IMR-90 (cell line): ENCODE measurements at regions not wholly inside any gene's neighbourhood (a gene's known extent, or its start where the extent isn't known, plus 50 kb on each side); places are given as distances from the start of the nearest gene placed in this dataset.

Experiments
- ATAC-seq: fragments of 200-7000 bp; cut with Tn5 transposase; 2 replicates; pipeline ENCODE4 v1.9.1; 2020; ENCODE audit warnings: low read depth, mild to moderate bottlenecking, moderate library complexity
- BruUV-seq: library from RNA; stranded (reverse); fragments of 400-500 nt; replicated peaks from 2 replicates; lab custom pipeline; 2021; lab: Mats Ljungman, UMichigan
- CTCF ChIA-PET: fragments of 300-600 bp; formaldehyde crosslinking; extraction: SDS; loops from one replicate; lab custom pipeline; 2021; ENCODE audit warnings: antibody characterized with exemption; lab: Yijun Ruan, JAX
- POLR2A ChIA-PET: fragments of 300-600 bp; sonication (Branson Sonifier 250); formaldehyde crosslinking; loops from one replicate; lab custom pipeline; 2022; ENCODE audit warnings: antibody characterized with exemption; ENCODE audit not compliant: unreplicated experiment; lab: Charles Lee
- DNase-seq: peaks from one replicate; pipeline ENCODE4 v3.0.0; 2013
- H2AFZ ChIP-seq: replicated peaks from 2 replicates; pipeline ENCODE3; 2013; ENCODE audit warnings: low read length, mild to moderate bottlenecking; ENCODE audit not compliant: poor library complexity
- H2AK5ac ChIP-seq: 2 replicates; pipeline ENCODE4 v1.6.1; 2013; ENCODE audit warnings: low read depth, low read length, inconsistent platforms
- H2AK9ac ChIP-seq: replicated peaks from 2 replicates; pipeline ENCODE3; 2013; ENCODE audit warnings: mild to moderate bottlenecking, low read depth, low read length, moderate library complexity; ENCODE audit not compliant: poor library complexity
- H2BK120ac ChIP-seq: 2 replicates; pipeline ENCODE4 v1.6.1; 2013; ENCODE audit warnings: low read depth, low read length, inconsistent platforms
- H2BK15ac ChIP-seq: 3 replicates; pipeline ENCODE4 v1.6.1; 2013; ENCODE audit warnings: low read depth, low read length, inconsistent platforms
- H2BK20ac ChIP-seq: 2 replicates; pipeline ENCODE4 v1.6.1; 2013; ENCODE audit warnings: low read depth, mild to moderate bottlenecking, inconsistent platforms, low read length, moderate library complexity
- H2BK5ac ChIP-seq: 2 replicates; pipeline ENCODE4 v1.6.1; 2013; ENCODE audit warnings: mild to moderate bottlenecking, low read depth, low read length, inconsistent platforms; ENCODE audit not compliant: poor library complexity, severe bottlenecking
- H3K14ac ChIP-seq: replicated peaks from 2 replicates; pipeline ENCODE4 v1.6.1; 2013; ENCODE audit warnings: low read depth, low read length, inconsistent platforms
- H3K18ac ChIP-seq: 2 replicates; pipeline ENCODE4 v1.6.1; 2013; ENCODE audit warnings: low read depth, low read length, control low read depth
- H3K23ac ChIP-seq: 2 replicates; pipeline ENCODE4 v1.6.1; 2013; ENCODE audit warnings: low read depth, low read length, inconsistent platforms
- H3K27ac ChIP-seq: 2 replicates; pipeline ENCODE4 v1.5.1; 2013; ENCODE audit warnings: mild to moderate bottlenecking, control low read depth, low read length; ENCODE audit not compliant: insufficient read depth
- H3K27me3 ChIP-seq: 2 replicates; pipeline ENCODE4 v1.6.1; 2013; ENCODE audit warnings: low read length; ENCODE audit not compliant: control insufficient read depth, insufficient read depth
- H3K36me3 ChIP-seq: 2 replicates; pipeline ENCODE4 v1.6.1; 2013; ENCODE audit warnings: low read length, mixed read lengths; ENCODE audit not compliant: control insufficient read depth, insufficient read depth
- H3K4ac ChIP-seq: 2 replicates; pipeline ENCODE4 v1.6.1; 2013; ENCODE audit warnings: low read depth, low read length, inconsistent platforms
- H3K4me1 ChIP-seq: 2 replicates; pipeline ENCODE4 v1.6.1; 2013; ENCODE audit warnings: low read length, mixed read lengths; ENCODE audit not compliant: control insufficient read depth, insufficient read depth
- H3K4me2 ChIP-seq: 2 replicates; pipeline ENCODE4 v1.6.1; 2013; ENCODE audit warnings: low read depth, mild to moderate bottlenecking, control low read depth, low read length, moderate library complexity
- H3K4me3 ChIP-seq: 2 replicates; pipeline ENCODE4 v1.5.1; 2013; ENCODE audit warnings: low read depth, mild to moderate bottlenecking, control low read depth, low read length, moderate library complexity; ENCODE audit not compliant: insufficient read depth
- H3K56ac ChIP-seq: 2 replicates; pipeline ENCODE4 v1.6.1; 2013; ENCODE audit warnings: low read length, inconsistent platforms; ENCODE audit not compliant: insufficient read depth; ENCODE audit errors: extremely low read depth
- H3K79me1 ChIP-seq, 2 experiments: 2 replicates each; pipeline ENCODE4 v1.6.1; 2013; ENCODE audit warnings: low read length in 2 of 2, inconsistent platforms in 1 of 2, low read depth in 1 of 2
- H3K9ac ChIP-seq: 2 replicates; pipeline ENCODE4 v1.6.1; 2013; ENCODE audit warnings: low read depth, low read length, control low read depth
- H3K9me1 ChIP-seq: 2 replicates; pipeline ENCODE4 v1.6.1; 2013; ENCODE audit warnings: low read length, inconsistent platforms; ENCODE audit not compliant: insufficient read depth
- H3K9me3 ChIP-seq: 2 replicates; pipeline ENCODE4 v1.6.1; 2013; ENCODE audit warnings: low read length; ENCODE audit not compliant: control insufficient read depth, insufficient read depth
- H4K20me1 ChIP-seq: 2 replicates; pipeline ENCODE4 v1.6.1; 2013; ENCODE audit warnings: low read length, inconsistent platforms; ENCODE audit not compliant: insufficient read depth
- H4K5ac ChIP-seq: 2 replicates; pipeline ENCODE4 v1.6.1; 2013; ENCODE audit warnings: mild to moderate bottlenecking, low read depth, low read length, control low read depth
- H4K8ac ChIP-seq, 2 experiments: 2 replicates each; pipeline ENCODE4 v1.6.1; 2013; ENCODE audit warnings: low read depth in 2 of 2, low read length in 2 of 2, control low read depth in 1 of 2, inconsistent platforms in 1 of 2
- H4K91ac ChIP-seq: 2 replicates; pipeline ENCODE4 v1.6.1; 2013; ENCODE audit warnings: low read depth, low read length, inconsistent platforms; ENCODE audit not compliant: insufficient read depth
- BHLHE40 ChIP-seq: fragments of 150-350 bp; IDR thresholded peaks from 2 replicates; pipeline ENCODE4 v1.6.1; 2016; ENCODE audit warnings: mild to moderate bottlenecking, low read depth, low read length
- CEBPB ChIP-seq: IDR thresholded peaks from 2 replicates; pipeline ENCODE4 v1.6.1; 2012; ENCODE audit warnings: low read depth, low read length, improper control_type of control experiment
- CHD1 ChIP-seq: IDR thresholded peaks from 2 replicates; pipeline ENCODE4 v1.6.1; 2012; ENCODE audit warnings: low read depth, low read length, improper control_type of control experiment
- CTCF ChIP-seq: conservative IDR thresholded peaks from 2 replicates; pipeline ENCODE4 v1.5.1; 2012; ENCODE audit warnings: mild to moderate bottlenecking, low read depth, low read length, improper control_type of control experiment
- FOS ChIP-seq: fragments of 150-350 bp; IDR thresholded peaks from 2 replicates; pipeline ENCODE4 v1.6.1; 2016; ENCODE audit warnings: low read depth, low read length
- MAFK ChIP-seq: IDR thresholded peaks from 2 replicates; pipeline ENCODE4 v1.6.1; 2012; ENCODE audit warnings: low read depth, low read length, improper control_type of control experiment
- MAZ ChIP-seq: IDR thresholded peaks from 2 replicates; pipeline ENCODE4 v1.6.1; 2012; ENCODE audit warnings: low read depth, mild to moderate bottlenecking, low read length, improper control_type of control experiment, moderate library complexity, borderline replicate concordance
- MXI1 ChIP-seq: IDR thresholded peaks from 2 replicates; pipeline ENCODE4 v1.6.1; 2012; ENCODE audit warnings: low read depth, mild to moderate bottlenecking, low read length, moderate library complexity, borderline replicate concordance
- NFE2L2 ChIP-seq: fragments of 150-350 bp; IDR thresholded peaks from 2 replicates; pipeline ENCODE4 v1.6.1; 2016; ENCODE audit warnings: low read depth, mild to moderate bottlenecking, low read length
- POLR2A ChIP-seq: IDR thresholded peaks from 2 replicates; pipeline ENCODE4 v1.6.1; 2012; ENCODE audit warnings: mild to moderate bottlenecking, low read depth, low read length
- RAD21 ChIP-seq: IDR thresholded peaks from 2 replicates; pipeline ENCODE4 v1.6.1; 2012; ENCODE audit warnings: low read length, improper control_type of control experiment
- RCOR1 ChIP-seq: IDR thresholded peaks from 2 replicates; pipeline ENCODE4 v1.6.1; 2012; ENCODE audit warnings: mild to moderate bottlenecking, low read length, improper control_type of control experiment; ENCODE audit not compliant: insufficient replicate concordance
- RFX5 ChIP-seq: IDR thresholded peaks from 2 replicates; pipeline ENCODE4 v1.8.0; 2012; ENCODE audit warnings: low read depth, mild to moderate bottlenecking, low read length, moderate library complexity
- SMC3 ChIP-seq: fragments of 150-350 bp; IDR thresholded peaks from 2 replicates; pipeline ENCODE4 v1.6.1; 2016; ENCODE audit warnings: low read depth, mild to moderate bottlenecking, antibody characterized with exemption, low read length, moderate library complexity
- WGBS, 2 experiments: methylation state at CpG; one replicate each; pipeline versions ENCODE4 v1.1.5 to v1.1.7; 2013; ENCODE audit warnings: missing lambda C conversion rate in 2 of 2; ENCODE audit not compliant: insufficient read length in 1 of 2; ENCODE audit errors: extremely low coverage in 2 of 2; 5-methylcytosine and 5-hydroxymethylcytosine counted together
- dilution Hi-C: fragments of 300-500 bp; cut with HindIII; formaldehyde crosslinking; loops from one replicate; pipeline ENCODE4 v1.14.3; 2018; ENCODE audit warnings: low sequenced_read_pairs; ENCODE audit not compliant: unreplicated experiment
- in situ Hi-C: fragments of 300-500 bp; cut with MboI; formaldehyde crosslinking; loops from 3 replicates; pipeline ENCODE4 v1.14.3; 2019; ENCODE audit warnings: low sequenced_read_pairs, inconsistent platforms, mixed read lengths
- intact Hi-C: fragments of 100-400 bp; cut with micrococcal nuclease; formaldehyde crosslinking; loops from 2 replicates; pipeline ENCODE4 v1.10.0; 2022
- TF ChIP-seq, protein P1 (sequence below): fragments of 150-350 bp; IDR thresholded peaks from 2 replicates; pipeline ENCODE4 v1.6.1; 2017; ENCODE audit warnings: mild to moderate bottlenecking, antibody characterized with exemption, low read length, low read depth
- TF ChIP-seq, protein P2 (sequence below): fragments of 150-350 bp; IDR thresholded peaks from 2 replicates; pipeline ENCODE4 v1.6.1; 2016; ENCODE audit warnings: low read depth, mild to moderate bottlenecking, low read length, moderate library complexity, borderline replicate concordance

- Histone ChIP-seq H2BK5ac (no peak overlapping the region), H2BK20ac (no peak overlapping the region), H2BK15ac (no peak overlapping the region), H3K27me3 (no peaks in the 10 kb centered on the region), H3K79me1 (no peaks in the 10 kb centered on the region), H3K9ac (no peak overlapping the region), H4K5ac (no peak overlapping the region), H4K20me1 (no peaks in the 10 kb centered on the region), H3K4me1 (no peaks in the 10 kb centered on the region), H3K9me1 (peaks cover 3% of the 10 kb centered on the region; the same call in 1 of the 2 replicates), H4K8ac (no peak overlapping the region), H3K4ac (no peak overlapping the region), H2AK5ac (no peak overlapping the region), H3K23ac (no peak overlapping the region), H3K4me2 (no peak overlapping the region), H2AFZ (no peak overlapping the region), H3K18ac (no peak overlapping the region), H2BK120ac (no peak overlapping the region), H3K27ac (no peak overlapping the region), H3K36me3 (no peaks in the 10 kb centered on the region), H2AK9ac (no peak overlapping the region), H3K4me3 (no peak overlapping the region), H3K14ac (no peak overlapping the region), H3K56ac (no peak overlapping the region), H3K9me3 (no peaks in the 10 kb centered on the region), H4K91ac (no peak overlapping the region)
- DNase-seq (peak; percentile 29), ATAC-seq (no peak)
- whole genome bisulfite sequencing, 2 experiments, result 100% methylated on average over 1 of the region's 1 CpG; no CpG with 5 or more reads in 1 of the 2 experiments
- CTCF ChIA-PET, result no interaction called here
- no TSS peak for BruUV-seq
- intact Hi-C loops, result no loop called here
- dilution Hi-C loops, result no loop called here
- in situ Hi-C loops, result no loop called here
- TF ChIP-seq MAFK (no peak), CEBPB (no peak), MXI1 (no peak), MAZ (no peak), CTCF (no peak), RCOR1 (no peak), FOS (no peak), BHLHE40 (no peak), RAD21 (no peak), NFE2L2 (no peak), RFX5 (no peak), CHD1 (no peak), POLR2A (no peak), SMC3 (no peak)
- TF ChIP-seq, protein P1, sequence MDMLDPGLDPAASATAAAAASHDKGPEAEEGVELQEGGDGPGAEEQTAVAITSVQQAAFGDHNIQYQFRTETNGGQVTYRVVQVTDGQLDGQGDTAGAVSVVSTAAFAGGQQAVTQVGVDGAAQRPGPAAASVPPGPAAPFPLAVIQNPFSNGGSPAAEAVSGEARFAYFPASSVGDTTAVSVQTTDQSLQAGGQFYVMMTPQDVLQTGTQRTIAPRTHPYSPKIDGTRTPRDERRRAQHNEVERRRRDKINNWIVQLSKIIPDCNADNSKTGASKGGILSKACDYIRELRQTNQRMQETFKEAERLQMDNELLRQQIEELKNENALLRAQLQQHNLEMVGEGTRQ, result no peak
- TF ChIP-seq, protein P2, sequence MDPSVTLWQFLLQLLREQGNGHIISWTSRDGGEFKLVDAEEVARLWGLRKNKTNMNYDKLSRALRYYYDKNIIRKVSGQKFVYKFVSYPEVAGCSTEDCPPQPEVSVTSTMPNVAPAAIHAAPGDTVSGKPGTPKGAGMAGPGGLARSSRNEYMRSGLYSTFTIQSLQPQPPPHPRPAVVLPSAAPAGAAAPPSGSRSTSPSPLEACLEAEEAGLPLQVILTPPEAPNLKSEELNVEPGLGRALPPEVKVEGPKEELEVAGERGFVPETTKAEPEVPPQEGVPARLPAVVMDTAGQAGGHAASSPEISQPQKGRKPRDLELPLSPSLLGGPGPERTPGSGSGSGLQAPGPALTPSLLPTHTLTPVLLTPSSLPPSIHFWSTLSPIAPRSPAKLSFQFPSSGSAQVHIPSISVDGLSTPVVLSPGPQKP, result no peak
- POLR2A ChIA-PET, result no interaction called here
Measured at GRCh38 chr2:144165599-144166250, 354.2 kb downstream of the ZEB2 start.
